Stimulated activated CD4-positive, alpha-beta T cell treated with anti-CD3 and anti-CD28 coated beads, Interleukin-4, amount 100 ng/mL, for 1 hour (primary cell): ENCODE measurements at regions not wholly inside any gene's neighbourhood (a gene's known extent, or its start where the extent isn't known, plus 50 kb on each side); places are given as distances from the start of the nearest gene placed in this dataset.

Experiments
- DNase-seq: peaks from one replicate; pipeline ENCODE4 v3.0.0-alpha.2; 2020

- no peak for DNase-seq
Observed at GRCh38 chr9:16133556-16134227, 580.8 kb downstream of the CCDC171 start.

- DNase-seq, result no peak
Observed at GRCh38 chr9:16134351-16134750, 581.5 kb downstream of the CCDC171 start.

GRCh38 chr9:16135968-16136367 lies 583.1 kb downstream of the CCDC171 start:
- no peak for DNase-seq

DNA sequence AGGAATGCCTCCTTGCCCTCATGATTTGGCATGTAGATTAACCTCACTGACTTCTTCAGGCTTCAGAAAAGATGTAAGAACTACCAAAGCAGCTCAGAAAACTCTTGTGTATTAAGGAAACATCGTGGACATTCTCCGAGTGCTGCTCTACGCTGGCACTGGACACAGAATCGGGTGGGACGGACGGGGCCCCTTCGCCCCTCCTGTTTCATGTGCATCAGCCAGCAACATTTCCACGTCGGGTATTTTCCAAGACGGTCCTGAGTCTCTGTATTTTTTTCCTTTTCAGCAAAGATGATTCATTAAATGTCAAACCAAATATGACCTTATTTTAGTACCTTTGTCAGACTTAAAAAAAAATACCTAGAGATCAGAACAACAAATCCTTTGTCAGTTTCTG lies 583.6 kb downstream of the CCDC171 start:
- no peak for DNase-seq

DNA sequence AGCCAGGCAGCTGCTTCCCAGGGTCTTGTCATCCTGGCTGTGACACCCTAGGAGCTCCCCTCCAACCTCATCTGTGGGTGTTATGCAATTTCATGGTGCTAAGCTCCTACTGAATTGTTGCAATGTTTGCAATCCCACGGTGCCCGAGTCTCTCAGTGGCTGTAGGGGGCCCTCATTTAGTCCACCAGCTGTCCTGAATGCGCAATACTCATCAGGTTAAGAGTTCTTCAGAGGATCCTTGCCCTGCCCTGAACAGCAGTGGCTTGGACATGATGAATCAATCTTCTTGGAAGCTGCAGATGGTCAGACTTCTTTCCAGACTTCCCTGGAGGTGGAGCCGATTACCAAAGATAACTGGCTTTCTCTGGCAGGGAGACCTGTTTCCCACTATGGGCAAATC lies 584.1 kb downstream of the CCDC171 start:
- no peak for DNase-seq

- no peak for DNase-seq
Observed at GRCh38 chr9:16138561-16139491, 586.0 kb downstream of the CCDC171 start.

- DNase-seq, result no peak
Observed at GRCh38 chr9:16139774-16140173, 586.9 kb downstream of the CCDC171 start.

- no peak for DNase-seq
Observed at GRCh38 chr9:16143310-16143709, 590.5 kb downstream of the CCDC171 start.

DNA sequence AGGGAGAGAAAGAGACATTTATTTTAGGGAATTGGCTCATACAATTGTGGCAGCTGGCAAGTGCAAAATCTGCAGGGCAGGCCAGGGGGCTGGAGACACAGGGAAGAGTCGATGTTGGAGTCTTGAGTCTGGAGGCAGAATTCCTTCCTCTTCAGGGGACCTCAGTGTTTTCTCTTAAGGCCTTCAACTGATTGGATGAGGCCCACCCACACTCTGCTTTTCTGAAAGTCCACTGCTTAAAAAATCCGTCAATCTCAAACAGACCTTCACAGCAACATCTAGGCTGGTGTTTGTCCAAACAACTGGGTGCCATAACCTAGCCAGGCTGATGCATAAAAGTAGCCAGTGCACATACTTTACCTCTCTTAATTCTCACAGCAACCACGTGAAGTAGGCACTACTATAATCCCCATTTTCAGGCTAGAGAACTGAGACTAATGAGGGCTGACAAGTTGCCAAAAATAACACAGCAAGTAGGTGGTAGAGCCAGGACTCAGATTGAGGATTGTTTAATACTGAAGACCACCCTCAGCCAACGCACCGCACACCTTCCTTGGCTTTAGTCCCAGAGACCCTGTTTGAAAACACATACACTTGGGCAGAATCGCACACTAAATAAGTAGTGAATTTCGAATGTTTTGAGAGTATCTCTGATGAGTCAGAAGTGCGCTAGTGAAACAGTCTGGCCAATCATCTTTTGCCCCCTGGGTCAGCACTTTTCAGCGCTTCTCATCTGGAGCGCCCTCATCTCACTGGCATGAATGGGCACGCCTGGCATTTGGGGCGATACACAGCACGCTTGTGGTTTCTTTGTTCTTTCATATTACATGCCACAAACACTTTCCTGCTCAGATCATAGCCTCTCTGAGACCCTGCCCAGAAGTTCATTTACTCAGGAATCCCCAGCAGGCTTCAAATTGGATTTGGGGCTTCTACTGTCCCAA lies 591.4 kb downstream of the CCDC171 start:
- no peak for DNase-seq

GRCh38 chr9:16145196-16145950 lies 592.5 kb downstream of the CCDC171 start:
- DNase-seq, result no peak

- DNase-seq, result no peak
Observed at GRCh38 chr9:16147726-16148125, 594.9 kb downstream of the CCDC171 start.

DNA sequence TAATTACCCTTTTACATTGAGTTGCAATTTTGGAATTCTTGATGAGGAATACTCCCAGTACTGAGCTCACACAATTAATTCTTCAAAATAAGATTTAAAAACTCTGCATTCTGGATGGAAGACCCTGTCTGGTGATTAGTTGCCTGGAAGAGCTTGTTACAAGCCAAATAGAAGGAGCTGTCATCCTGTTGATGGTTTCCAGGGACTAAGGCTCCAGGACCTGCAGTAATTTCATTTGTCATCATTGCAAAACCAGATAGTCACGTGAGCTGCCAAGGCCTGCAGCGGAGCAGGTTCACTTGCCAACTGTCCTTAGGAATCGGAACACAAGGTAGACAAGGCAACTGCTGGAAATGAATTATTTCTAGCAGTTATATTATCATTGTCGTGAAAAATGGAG lies 597.7 kb downstream of the CCDC171 start:
- DNase-seq, result no peak

DNA sequence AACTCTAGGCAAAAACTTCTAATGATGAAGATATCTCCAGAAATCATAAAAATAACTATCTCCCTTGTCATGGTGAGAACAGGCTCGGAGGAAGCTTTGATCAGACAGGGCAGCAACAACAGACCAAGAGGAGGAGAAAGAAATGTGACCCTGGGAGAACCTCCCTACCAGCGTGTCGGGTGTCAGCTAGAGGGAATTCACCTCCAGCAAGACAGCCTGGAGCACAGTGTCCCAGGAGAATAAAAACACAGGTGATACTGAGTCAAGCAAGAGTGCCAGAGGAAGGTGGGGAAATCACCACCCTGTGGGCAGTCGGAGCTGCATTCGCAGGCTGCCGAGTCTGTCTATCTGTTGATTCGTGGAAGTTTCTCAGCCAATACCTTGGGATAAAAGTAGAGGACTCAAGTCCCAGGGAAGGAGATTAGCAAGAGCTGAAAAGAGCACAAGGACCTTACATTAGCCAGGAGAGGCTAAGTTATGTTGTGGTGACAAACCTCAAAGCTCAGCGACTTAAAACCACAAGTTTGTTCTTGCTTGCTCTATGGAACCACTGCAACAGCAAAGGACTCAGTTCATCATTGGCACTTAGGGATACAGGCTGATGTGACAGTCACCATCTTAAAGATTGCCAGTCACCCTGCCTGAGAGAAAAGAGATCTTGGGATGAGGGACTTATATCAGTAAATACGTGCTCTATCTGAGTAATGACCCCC lies 598.3 kb downstream of the CCDC171 start:
- DNase-seq, result no peak

DNA sequence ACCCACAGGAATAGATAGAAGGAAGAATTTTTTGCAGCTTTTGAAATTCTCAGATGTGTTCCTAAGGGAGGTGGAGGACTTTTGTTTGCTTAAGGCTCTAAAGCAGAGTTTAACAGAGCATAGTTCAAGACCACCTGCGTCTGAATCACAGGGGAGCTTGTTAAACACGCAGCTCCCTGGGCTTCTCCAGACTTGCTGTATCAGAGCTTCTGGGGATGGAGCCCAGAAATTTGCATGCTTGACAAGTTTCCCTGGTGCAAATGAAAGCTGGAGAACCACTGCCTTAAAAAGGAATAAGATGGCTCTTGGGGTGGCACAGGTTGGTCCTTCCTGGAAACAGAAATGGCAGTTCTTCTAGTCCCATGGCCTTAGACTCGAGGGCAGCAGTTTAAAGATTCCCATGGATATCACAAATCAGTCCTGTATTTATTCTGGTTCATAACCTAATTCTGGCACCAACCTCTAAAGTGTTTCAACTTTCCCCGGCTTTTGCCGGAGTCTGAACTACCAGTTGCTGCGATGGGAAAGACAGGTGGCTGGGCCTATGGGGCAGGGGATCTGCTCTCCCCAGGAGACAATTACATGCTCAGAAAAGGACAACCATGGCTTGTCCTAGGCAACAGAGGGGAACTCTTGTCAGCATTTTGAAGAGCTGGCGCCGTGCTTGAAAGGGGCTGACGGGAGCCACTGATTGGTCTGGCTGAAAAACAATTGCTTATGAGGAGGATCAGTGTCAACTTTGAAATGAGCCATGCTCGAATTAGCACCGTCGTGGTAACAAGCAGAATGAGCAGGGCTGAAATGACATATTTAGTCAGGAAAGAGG lies 599.6 kb downstream of the CCDC171 start:
- DNase-seq, result no peak

GRCh38 chr9:16153221-16153620 lies 600.4 kb downstream of the CCDC171 start:
- no peak for DNase-seq

DNA sequence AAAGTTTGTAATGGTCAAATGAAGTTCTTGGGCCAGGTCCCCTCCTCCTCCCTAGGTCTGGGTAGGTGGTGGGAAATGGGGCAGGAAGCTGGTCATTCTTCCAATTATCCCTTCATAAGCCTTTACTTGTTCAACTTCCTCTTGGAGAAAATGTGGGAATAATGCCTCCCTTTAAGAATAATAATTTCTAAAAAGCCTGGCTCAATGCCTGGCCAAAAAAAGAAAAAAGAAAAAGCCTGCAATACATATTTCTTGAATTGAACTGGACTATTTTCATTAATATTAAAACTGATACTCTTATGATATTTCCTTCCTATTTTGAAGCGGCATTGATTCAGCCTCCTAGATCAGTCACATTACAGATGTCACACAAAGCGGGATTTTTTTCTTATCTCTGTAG lies 600.9 kb downstream of the CCDC171 start:
- DNase-seq, result no peak

GRCh38 chr9:16154521-16155078 lies 601.8 kb downstream of the CCDC171 start:
- DNase-seq, result peak; percentile 22

GRCh38 chr9:16155878-16156277 lies 603.0 kb downstream of the CCDC171 start:
- DNase-seq, result no peak

GRCh38 chr9:16157216-16157615 lies 604.4 kb downstream of the CCDC171 start:
- DNase-seq, result no peak

DNA sequence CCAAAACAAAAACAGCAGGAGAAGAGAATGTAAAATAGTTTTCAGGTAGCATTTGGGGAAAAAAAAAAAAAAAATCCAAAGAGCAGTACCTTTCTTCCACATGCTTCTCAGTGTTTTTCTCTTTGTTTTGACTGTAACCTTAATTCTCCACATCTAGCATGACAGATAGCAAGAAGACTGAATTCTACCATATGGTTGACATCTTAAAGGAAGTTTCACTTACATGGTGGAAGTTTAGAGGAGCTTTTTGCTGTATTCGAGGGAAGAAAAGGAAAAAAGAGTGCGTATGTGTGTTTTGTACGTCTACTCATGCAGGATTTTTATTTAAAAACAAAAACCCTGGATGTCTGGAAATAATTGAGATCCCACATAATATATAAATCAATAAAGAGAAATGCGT lies 604.8 kb downstream of the CCDC171 start:
- no peak for DNase-seq
